SKM-1 treated with dmso at 0.1 percent for 144 hours (cell line): ENCODE measurements at regions not wholly inside any gene's neighbourhood (a gene's known extent, or its start where the extent isn't known, plus 50 kb on each side); places are given as distances from the start of the nearest gene placed in this dataset.

ENCODE experiments used
- DNase-seq: peaks from one replicate; lab custom pipeline; 2025; ENCODE audit not compliant: unreplicated experiment; lab: John Stamatoyannopoulos, UW

GRCh38 chr5:26828294-26828693, 210.1 kb downstream of the CDH9 start:
- DNase-seq: no peak

- no peak for DNase-seq
Observed at GRCh38 chr5:26813235-26813634, 225.2 kb downstream of the CDH9 start.

GRCh38 chr5:26812714-26813113, 225.7 kb downstream of the CDH9 start:
- DNase-seq: no peak

GRCh38 chr5:26807231-26808199, 230.9 kb downstream of the CDH9 start:
- DNase-seq: no peak

- no peak for DNase-seq
Observed at GRCh38 chr5:26805076-26805475, 233.3 kb downstream of the CDH9 start.

- DNase-seq: no peak
Observed at GRCh38 chr5:26802944-26803343, 235.4 kb downstream of the CDH9 start.

GRCh38 chr5:26791433-26791832, 247.0 kb downstream of the CDH9 start:
- DNase-seq: no peak

GRCh38 chr5:26791021-26791420, 247.4 kb downstream of the CDH9 start:
- no peak for DNase-seq

GRCh38 chr5:26763215-26763614, 275.2 kb downstream of the CDH9 start:
- DNase-seq: no peak

GRCh38 chr5:26761446-26761845, 276.9 kb downstream of the CDH9 start:
- DNase-seq: no peak

GRCh38 chr5:26761045-26761444, 277.3 kb downstream of the CDH9 start:
- no peak for DNase-seq

- peak; percentile 14 for DNase-seq
Observed at GRCh38 chr5:26757941-26758340, 280.4 kb downstream of the CDH9 start.

- DNase-seq: no peak
Observed at GRCh38 chr5:26749829-26750228, 288.6 kb downstream of the CDH9 start.

GRCh38 chr5:26740182-26740581, 298.2 kb downstream of the CDH9 start:
- no peak for DNase-seq

- no peak for DNase-seq
Observed at GRCh38 chr5:26737348-26738265, 300.8 kb downstream of the CDH9 start.

GRCh38 chr5:26727916-26728315, 310.5 kb downstream of the CDH9 start:
- DNase-seq: no peak

GRCh38 chr5:26719803-26720202, 318.6 kb downstream of the CDH9 start:
- no peak for DNase-seq

GRCh38 chr5:26700759-26701384, 337.5 kb downstream of the CDH9 start:
- DNase-seq: peak; percentile 44

- DNase-seq: no peak
Observed at GRCh38 chr5:26692952-26693351, 345.4 kb downstream of the CDH9 start.

GRCh38 chr5:26691486-26691885, 346.9 kb downstream of the CDH9 start:
- DNase-seq: no peak

GRCh38 chr5:26690511-26690910, 347.9 kb downstream of the CDH9 start:
- DNase-seq: no peak
